ENCODE measurements at regions not wholly inside any gene's neighbourhood (a gene's known extent, or its start where the extent isn't known, plus 50 kb on each side); places are given as distances from the start of the nearest gene placed in this dataset.

- H3K9me3 Mint-ChIP-seq = no peaks in the 10 kb centered on the region
- no peak for DNase-seq (ENCODE audit: low spot score in 2 of 2, unreplicated experiment in 2 of 2)
- no peaks in the 10 kb centered on the region for H3K4me1 Mint-ChIP-seq
- H3K4me3 Mint-ChIP-seq = no peak overlapping the region
- H3K36me3 Mint-ChIP-seq = no peaks in the 10 kb centered on the region
- no peak overlapping the region for H3K27ac Mint-ChIP-seq
- no peak for TF ChIP-seq CTCF (IDR thresholded peaks at IDR 0.05; ENCODE audit: unreplicated experiment)
- peaks cover 2% of the 10 kb centered on the region for H3K27me3 Mint-ChIP-seq (ENCODE audit: low read depth)
Observed at GRCh38 chr3:5343459-5343858, 156.0 kb downstream of the EDEM1 start.

GRCh38 chr3:5344707-5345106 lies 157.2 kb downstream of the EDEM1 start:
- Mint-ChIP-seq H3K9me3 (peaks cover 4% of the 10 kb centered on the region), H3K4me3 (no peak overlapping the region), H3K27me3 (ENCODE audit: low read depth) (peaks cover 2% of the 10 kb centered on the region), H3K36me3 (no peaks in the 10 kb centered on the region), H3K27ac (no peak overlapping the region), H3K4me1 (no peaks in the 10 kb centered on the region)
- no peak for TF ChIP-seq CTCF (IDR thresholded peaks at IDR 0.05; ENCODE audit: unreplicated experiment)
- DNase-seq (ENCODE audit: low spot score in 2 of 2, unreplicated experiment in 2 of 2) = no peak

GRCh38 chr3:5347486-5347885 lies 160.0 kb downstream of the EDEM1 start:
- Mint-ChIP-seq H3K27ac (no peak overlapping the region), H3K4me1 (peaks cover 7% of the 10 kb centered on the region), H3K4me3 (no peak overlapping the region), H3K27me3 (ENCODE audit: low read depth) (no peaks in the 10 kb centered on the region), H3K9me3 (peaks cover 6% of the 10 kb centered on the region), H3K36me3 (no peaks in the 10 kb centered on the region)
- no peak for TF ChIP-seq CTCF (IDR thresholded peaks at IDR 0.05; ENCODE audit: unreplicated experiment)
- DNase-seq (ENCODE audit: low spot score in 2 of 2, unreplicated experiment in 2 of 2) = no peak

GRCh38 chr3:5348229-5348902 lies 160.9 kb downstream of the EDEM1 start:
- Mint-ChIP-seq H3K36me3 (no peaks in the 10 kb centered on the region), H3K27ac (peak overlapping the region; percentile 26)
- DNase-seq (ENCODE audit: low spot score in 2 of 2, unreplicated experiment in 2 of 2) = no peak

GRCh38 chr3:5349343-5349742 lies 161.8 kb downstream of the EDEM1 start:
- Mint-ChIP-seq H3K4me3 (no peak overlapping the region), H3K27me3 (ENCODE audit: low read depth) (no peaks in the 10 kb centered on the region), H3K4me1 (peaks cover 11% of the 10 kb centered on the region), H3K9me3 (peaks cover 6% of the 10 kb centered on the region), H3K27ac (no peak overlapping the region), H3K36me3 (no peaks in the 10 kb centered on the region)
- TF ChIP-seq CTCF (IDR thresholded peaks at IDR 0.05; ENCODE audit: unreplicated experiment) = no peak
- DNase-seq (ENCODE audit: low spot score in 2 of 2, unreplicated experiment in 2 of 2) = no peak

More at GRCh38 chr3:5348229-5348902, 160.9 kb downstream of the EDEM1 start:
- H3K9me3 Mint-ChIP-seq = peaks cover 6% of the 10 kb centered on the region
- TF ChIP-seq CTCF (IDR thresholded peaks at IDR 0.05; ENCODE audit: unreplicated experiment) = no peak
- no peaks in the 10 kb centered on the region for H3K27me3 Mint-ChIP-seq (ENCODE audit: low read depth)
- no peak overlapping the region for H3K4me3 Mint-ChIP-seq
- H3K4me1 Mint-ChIP-seq = peaks cover 11% of the 10 kb centered on the region

Data from mesothelial cell of epicardium (in vitro differentiated cells).